Neural progenitor cell (in vitro differentiated cells): ENCODE measurements at regions not wholly inside any gene's neighbourhood (a gene's known extent, or its start where the extent isn't known, plus 50 kb on each side); places are given as distances from the start of the nearest gene placed in this dataset.

Source experiments
- EZH2 ChIP-seq: fragments of 200-600 bp; sonication (generic); IDR thresholded peaks from 2 replicates; pipeline ENCODE4 v1.6.1; 2017; ENCODE audit warnings: antibody characterized with exemption, mild to moderate bottlenecking, moderate library complexity
- EZH2phosphoT487 ChIP-seq: fragments of 200-600 bp; sonication (generic); IDR thresholded peaks from 2 replicates; pipeline ENCODE4 v1.6.1; 2017; ENCODE audit warnings: antibody characterized with exemption
- TF ChIP-seq, protein P1 (sequence below): fragments of 200-600 bp; sonication (generic); IDR thresholded peaks from 2 replicates; pipeline ENCODE4 v1.5.1; 2017; ENCODE audit warnings: antibody characterized with exemption, mild to moderate bottlenecking

DNA sequence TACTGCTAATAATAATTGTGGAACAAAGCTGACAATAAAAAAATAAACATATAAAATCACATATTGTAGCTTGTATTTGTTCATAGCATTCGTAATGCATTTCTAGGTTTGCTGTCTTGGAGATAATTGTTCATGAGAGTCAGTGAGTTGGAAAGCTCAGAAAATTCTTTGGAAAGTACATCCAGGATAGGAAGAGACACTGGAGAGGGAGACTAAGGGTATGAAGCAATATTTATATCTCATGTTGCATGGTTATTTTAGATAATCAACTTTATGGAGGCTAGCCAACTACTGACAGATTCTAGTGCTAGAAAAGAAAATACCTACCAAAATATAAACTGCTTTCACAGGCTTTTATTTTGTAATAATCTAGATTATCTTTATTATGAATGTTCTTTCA is 1095.2 kb downstream of the FSCB start:
- no peak for TF ChIP-seq EZH2
- TF ChIP-seq, protein P1, sequence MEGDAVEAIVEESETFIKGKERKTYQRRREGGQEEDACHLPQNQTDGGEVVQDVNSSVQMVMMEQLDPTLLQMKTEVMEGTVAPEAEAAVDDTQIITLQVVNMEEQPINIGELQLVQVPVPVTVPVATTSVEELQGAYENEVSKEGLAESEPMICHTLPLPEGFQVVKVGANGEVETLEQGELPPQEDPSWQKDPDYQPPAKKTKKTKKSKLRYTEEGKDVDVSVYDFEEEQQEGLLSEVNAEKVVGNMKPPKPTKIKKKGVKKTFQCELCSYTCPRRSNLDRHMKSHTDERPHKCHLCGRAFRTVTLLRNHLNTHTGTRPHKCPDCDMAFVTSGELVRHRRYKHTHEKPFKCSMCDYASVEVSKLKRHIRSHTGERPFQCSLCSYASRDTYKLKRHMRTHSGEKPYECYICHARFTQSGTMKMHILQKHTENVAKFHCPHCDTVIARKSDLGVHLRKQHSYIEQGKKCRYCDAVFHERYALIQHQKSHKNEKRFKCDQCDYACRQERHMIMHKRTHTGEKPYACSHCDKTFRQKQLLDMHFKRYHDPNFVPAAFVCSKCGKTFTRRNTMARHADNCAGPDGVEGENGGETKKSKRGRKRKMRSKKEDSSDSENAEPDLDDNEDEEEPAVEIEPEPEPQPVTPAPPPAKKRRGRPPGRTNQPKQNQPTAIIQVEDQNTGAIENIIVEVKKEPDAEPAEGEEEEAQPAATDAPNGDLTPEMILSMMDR = no peak
- TF ChIP-seq EZH2phosphoT487 = no peak
